ENCODE measurements at regions not wholly inside any gene's neighbourhood (a gene's known extent, or its start where the extent isn't known, plus 50 kb on each side); places are given as distances from the start of the nearest gene placed in this dataset.
A peak's percentile ranks its signal among the peaks of the same experiment; 100 is the strongest.

GRCh38 chr22:49155039-49155769, 672.5 kb downstream of the BRD1 start:
- H3K27me3 ChIP-seq, result no peaks in the 10 kb centered on the region
- H3K4me1 ChIP-seq, result no peaks in the 10 kb centered on the region
- TF ChIP-seq POLR2A (IDR thresholded peaks at IDR 0.05) (no peak), EP300 (IDR thresholded peaks at IDR 0.05) (no peak)
- TF ChIP-seq, protein P1, sequence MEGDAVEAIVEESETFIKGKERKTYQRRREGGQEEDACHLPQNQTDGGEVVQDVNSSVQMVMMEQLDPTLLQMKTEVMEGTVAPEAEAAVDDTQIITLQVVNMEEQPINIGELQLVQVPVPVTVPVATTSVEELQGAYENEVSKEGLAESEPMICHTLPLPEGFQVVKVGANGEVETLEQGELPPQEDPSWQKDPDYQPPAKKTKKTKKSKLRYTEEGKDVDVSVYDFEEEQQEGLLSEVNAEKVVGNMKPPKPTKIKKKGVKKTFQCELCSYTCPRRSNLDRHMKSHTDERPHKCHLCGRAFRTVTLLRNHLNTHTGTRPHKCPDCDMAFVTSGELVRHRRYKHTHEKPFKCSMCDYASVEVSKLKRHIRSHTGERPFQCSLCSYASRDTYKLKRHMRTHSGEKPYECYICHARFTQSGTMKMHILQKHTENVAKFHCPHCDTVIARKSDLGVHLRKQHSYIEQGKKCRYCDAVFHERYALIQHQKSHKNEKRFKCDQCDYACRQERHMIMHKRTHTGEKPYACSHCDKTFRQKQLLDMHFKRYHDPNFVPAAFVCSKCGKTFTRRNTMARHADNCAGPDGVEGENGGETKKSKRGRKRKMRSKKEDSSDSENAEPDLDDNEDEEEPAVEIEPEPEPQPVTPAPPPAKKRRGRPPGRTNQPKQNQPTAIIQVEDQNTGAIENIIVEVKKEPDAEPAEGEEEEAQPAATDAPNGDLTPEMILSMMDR (IDR thresholded peaks at IDR 0.05), result no peak
- DNase-seq (ENCODE audit: low spot score in 2 of 2), result peak in 1 of 2 donors; percentile 8
- H3K4me3 ChIP-seq, result no peak overlapping the region
- H3K9me3 ChIP-seq, result no peaks in the 10 kb centered on the region
- H3K27ac ChIP-seq, result no peak overlapping the region
- WGBS, 2 donors, result 77 to 81% methylated on average over 27 of the region's 27 CpGs
- H3K36me3 ChIP-seq, result no peaks in the 10 kb centered on the region

GRCh38 chr22:49154433-49154832, 673.2 kb downstream of the BRD1 start:
- TF ChIP-seq, protein P1 (IDR thresholded peaks at IDR 0.05), result no peak
- TF ChIP-seq POLR2A (IDR thresholded peaks at IDR 0.05) (no peak), EP300 (IDR thresholded peaks at IDR 0.05) (no peak)
- Histone ChIP-seq H3K27ac (no peak overlapping the region), H3K27me3 (no peaks in the 10 kb centered on the region), H3K4me1 (no peaks in the 10 kb centered on the region), H3K36me3 (no peaks in the 10 kb centered on the region), H3K9me3 (no peaks in the 10 kb centered on the region), H3K4me3 (no peak overlapping the region)
- 77% methylated on average over 18 of the region's 18 CpGs for WGBS, 2 donors
- DNase-seq (ENCODE audit: low spot score in 2 of 2), result peak in 1 of 2 donors; percentile 4

GRCh38 chr22:49153921-49154320, 673.8 kb downstream of the BRD1 start:
- Histone ChIP-seq H3K9me3 (no peaks in the 10 kb centered on the region), H3K4me1 (no peaks in the 10 kb centered on the region), H3K27me3 (no peaks in the 10 kb centered on the region), H3K27ac (no peak overlapping the region), H3K36me3 (no peaks in the 10 kb centered on the region), H3K4me3 (no peak overlapping the region)
- no peak for TF ChIP-seq POLR2A (IDR thresholded peaks at IDR 0.05)
- TF ChIP-seq, protein P1 (IDR thresholded peaks at IDR 0.05), result no peak
- no peak for TF ChIP-seq EP300 (IDR thresholded peaks at IDR 0.05)
- peak in 1 of 2 donors; percentile 2 for DNase-seq (ENCODE audit: low spot score in 2 of 2)
- 89 to 90% methylated on average over 7 to 11 of the region's 11 CpGs for WGBS, 2 donors

- Histone ChIP-seq H3K4me3 (no peak overlapping the region), H3K27ac (no peak overlapping the region), H3K36me3 (no peaks in the 10 kb centered on the region), H3K9me3 (no peaks in the 10 kb centered on the region), H3K4me1 (no peaks in the 10 kb centered on the region), H3K27me3 (no peaks in the 10 kb centered on the region)
- TF ChIP-seq POLR2A (IDR thresholded peaks at IDR 0.05) (no peak), EP300 (IDR thresholded peaks at IDR 0.05) (no peak)
- peak in 1 of 2 donors; percentile 8 for DNase-seq (ENCODE audit: low spot score in 2 of 2)
- 81 to 92% methylated on average over 8 to 20 of the region's 20 CpGs for WGBS, 2 donors
Observed at GRCh38 chr22:49152939-49153770, 674.5 kb downstream of the BRD1 start.

DNA sequence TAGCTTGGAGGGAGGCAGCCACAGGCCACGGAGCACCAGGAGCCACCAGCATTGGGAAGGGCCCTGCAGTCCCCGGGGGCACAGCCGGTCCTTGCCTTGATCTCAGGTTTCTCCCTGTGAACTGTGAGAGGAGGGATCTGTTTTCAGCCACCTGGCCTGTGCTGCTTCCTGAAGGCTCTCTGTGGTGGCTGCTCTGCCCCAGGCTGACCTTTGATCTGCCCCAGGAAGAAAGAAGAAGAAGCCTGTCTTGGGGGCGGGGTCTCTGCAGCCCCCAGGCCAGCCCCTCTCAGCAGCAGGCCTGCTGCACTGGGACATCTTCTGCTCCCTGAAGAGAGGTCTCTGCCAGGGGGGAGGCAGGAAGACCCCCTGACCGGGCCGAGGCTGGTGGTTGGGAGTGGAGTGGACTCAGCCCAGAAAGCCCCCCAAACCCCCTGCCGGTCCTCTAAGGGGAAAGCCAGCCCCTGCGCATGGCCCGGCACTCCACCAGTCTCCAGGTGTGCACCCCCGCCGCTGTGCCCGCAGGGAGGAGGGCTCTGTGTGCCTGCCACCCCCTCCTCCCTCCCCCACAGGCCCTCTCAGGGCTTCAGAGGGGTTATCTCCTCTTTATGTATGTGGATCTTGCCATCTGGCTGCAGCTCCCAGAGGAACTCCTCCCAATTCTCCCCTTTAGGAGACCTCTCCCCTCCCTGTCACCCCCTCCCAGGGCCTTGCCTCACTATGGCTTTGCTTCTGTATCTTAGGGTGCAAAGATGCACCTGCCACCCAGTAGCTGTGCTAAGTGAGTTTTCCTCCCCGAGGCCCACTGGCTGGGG, 675.3 kb downstream of the BRD1 start:
- no peaks in the 10 kb centered on the region for H3K36me3 ChIP-seq
- no peak overlapping the region for H3K27ac ChIP-seq
- WGBS, 2 donors, result 37 to 49% methylated on average over 9 to 12 of the region's 13 CpGs
- no peak for DNase-seq (ENCODE audit: low spot score in 2 of 2)
- H3K9me3 ChIP-seq, result no peaks in the 10 kb centered on the region
- TF ChIP-seq, protein P1 (IDR thresholded peaks at IDR 0.05), result no peak
- H3K4me3 ChIP-seq, result no peak overlapping the region
- no peaks in the 10 kb centered on the region for H3K4me1 ChIP-seq
- H3K27me3 ChIP-seq, result no peaks in the 10 kb centered on the region

Data from tibial nerve (tissue), 4 donors.